IPS-15b (cell line): ENCODE measurements at regions not wholly inside any gene's neighbourhood (a gene's known extent, or its start where the extent isn't known, plus 50 kb on each side); places are given as distances from the start of the nearest gene placed in this dataset.
"Not testable (repeated sequence)": the region's sequence is repeated elsewhere in the genome, so short reads cannot be mapped to it uniquely, and the experiment has no call there.

Source experiments
- H3K27me3 ChIP-seq: one replicate; pipeline ENCODE4 v1.6.1; 2013; ENCODE audit warnings: low read length; ENCODE audit not compliant: control insufficient read depth, insufficient read depth
- H3K36me3 ChIP-seq: one replicate; pipeline ENCODE4 v1.6.1; 2013; ENCODE audit warnings: low read length; ENCODE audit not compliant: control insufficient read depth, insufficient read depth
- H3K4me1 ChIP-seq: one replicate; pipeline ENCODE4 v1.6.1; 2013; ENCODE audit warnings: mild to moderate bottlenecking, low read length; ENCODE audit not compliant: control insufficient read depth, insufficient read depth
- H3K4me3 ChIP-seq: one replicate; pipeline ENCODE4 v1.5.1; 2013; ENCODE audit warnings: low read depth, low read length
- H3K9ac ChIP-seq: one replicate; pipeline ENCODE4 v1.6.1; 2013; ENCODE audit warnings: low read depth, mild to moderate bottlenecking, low read length
- H3K9me3 ChIP-seq: one replicate; pipeline ENCODE4 v1.6.1; 2013; ENCODE audit warnings: mild to moderate bottlenecking, low read length; ENCODE audit not compliant: control insufficient read depth, insufficient read depth

DNA sequence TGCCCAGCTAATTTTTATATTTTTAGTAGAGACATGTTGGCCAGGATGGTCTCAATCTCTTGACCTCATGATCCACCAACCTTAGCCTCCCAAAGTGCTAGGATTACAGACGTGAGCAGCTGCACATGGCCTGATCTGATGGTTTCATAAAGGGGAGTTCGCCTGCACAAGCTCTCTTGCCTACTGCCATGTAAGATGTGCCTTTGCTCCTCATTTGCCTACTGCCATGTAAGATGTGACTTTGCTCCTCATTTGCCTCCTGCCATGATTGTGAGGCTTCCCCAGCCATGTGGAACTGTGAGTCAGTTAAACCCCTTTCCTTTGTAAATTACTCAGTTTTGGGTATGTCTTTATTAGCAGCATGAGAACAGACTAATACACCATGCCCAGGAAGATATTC lies 119.6 kb downstream of the TMEM17 start:
- not testable (repeated sequence) for H3K9me3 ChIP-seq, H3K4me1 ChIP-seq, H3K4me3 ChIP-seq, H3K27me3 ChIP-seq, H3K36me3 ChIP-seq, H3K9ac ChIP-seq

DNA sequence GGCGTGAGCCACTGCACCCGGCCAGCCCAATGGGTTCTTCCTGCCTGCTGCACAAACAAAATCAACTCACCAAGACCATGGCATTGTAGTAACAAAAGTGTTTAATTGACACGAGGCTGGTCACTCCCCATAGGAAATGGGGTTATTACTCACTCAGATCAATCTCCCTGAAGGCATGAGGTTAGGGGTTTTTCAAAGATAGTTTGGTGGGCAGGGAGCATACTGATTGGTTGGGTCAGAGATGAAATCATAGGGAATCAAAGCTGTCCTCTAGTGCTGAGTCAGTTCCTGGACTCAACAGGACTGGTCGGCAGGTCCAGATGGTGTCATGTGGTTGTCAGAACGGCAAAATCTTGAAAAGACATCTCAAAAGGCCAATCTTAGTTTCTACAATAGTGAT lies 122.1 kb downstream of the TMEM17 start:
- peaks cover 5% of the 10 kb centered on the region for H3K4me1 ChIP-seq
- no peaks in the 10 kb centered on the region for H3K9me3 ChIP-seq
- no peak overlapping the region for H3K9ac ChIP-seq

DNA sequence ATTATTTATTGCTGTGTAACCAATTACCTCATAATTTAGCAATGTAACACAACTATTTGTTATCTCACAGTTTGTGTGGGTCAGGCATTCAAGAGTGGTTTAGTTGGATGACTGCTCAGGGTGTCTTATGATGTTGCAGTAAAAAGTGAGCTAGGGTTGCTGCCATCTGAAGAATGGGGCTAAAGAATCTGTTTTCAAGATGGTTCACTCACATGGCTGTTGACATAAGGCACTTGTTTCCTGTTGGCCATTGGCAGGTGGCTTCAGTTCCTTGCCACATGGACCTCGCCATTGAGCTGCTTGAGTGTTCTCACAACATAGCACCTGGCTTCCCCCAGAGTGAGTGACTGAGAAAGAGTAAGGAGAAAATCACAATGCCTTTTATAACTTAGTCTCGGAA lies 123.2 kb downstream of the TMEM17 start:
- Histone ChIP-seq H3K9me3 (no peaks in the 10 kb centered on the region), H3K4me3 (no peak overlapping the region), H3K9ac (no peak overlapping the region), H3K27me3 (no peaks in the 10 kb centered on the region), H3K4me1 (peaks cover 5% of the 10 kb centered on the region), H3K36me3 (no peaks in the 10 kb centered on the region)

More for the DNA sequence above, 122.1 kb downstream of the TMEM17 start:
- H3K4me3 ChIP-seq, result no peak overlapping the region
- H3K27me3 ChIP-seq, result no peaks in the 10 kb centered on the region
- H3K36me3 ChIP-seq, result no peaks in the 10 kb centered on the region

DNA sequence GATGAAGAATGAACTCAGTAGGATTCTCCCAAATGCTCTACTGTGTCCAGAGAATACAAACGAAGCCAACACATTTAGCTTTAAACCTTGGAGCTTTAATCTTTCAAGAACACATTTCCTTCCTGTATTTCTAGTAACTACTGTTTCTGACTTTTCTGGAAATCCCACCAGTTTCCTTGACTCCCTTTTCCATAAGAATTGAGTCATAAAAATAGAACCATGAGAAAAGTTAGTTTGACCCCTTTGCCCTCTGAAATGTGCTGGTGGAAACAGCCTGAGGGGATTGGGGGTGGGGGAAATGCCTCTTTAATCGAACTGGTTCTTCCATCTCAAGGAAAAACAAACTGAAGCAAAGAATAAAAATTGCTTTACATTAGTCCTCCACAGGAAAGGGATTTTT lies 123.9 kb downstream of the TMEM17 start:
- H3K36me3 ChIP-seq, result no peaks in the 10 kb centered on the region

DNA sequence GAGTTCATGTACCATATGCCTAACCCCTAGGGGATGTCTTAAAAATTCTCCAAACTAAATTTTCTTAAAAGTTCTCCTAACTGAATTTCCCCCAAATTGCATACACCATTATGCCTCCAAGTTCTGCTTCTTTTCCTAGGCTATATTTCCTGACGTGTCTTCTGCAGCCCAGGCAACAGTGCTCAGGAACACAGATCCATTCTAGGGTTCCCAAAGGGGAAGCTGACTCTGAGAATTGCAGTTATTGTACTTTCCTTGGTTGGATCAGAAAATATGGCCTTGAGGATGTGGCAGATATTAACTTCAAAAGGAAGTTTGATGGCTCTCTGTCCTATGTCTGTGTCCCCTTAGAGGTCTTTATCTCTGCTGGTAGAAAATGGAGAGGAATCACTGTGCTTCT lies 124.3 kb downstream of the TMEM17 start:
- Histone ChIP-seq H3K36me3 (no peaks in the 10 kb centered on the region), H3K9me3 (no peaks in the 10 kb centered on the region), H3K9ac (no peak overlapping the region)

More for the DNA sequence above, 123.9 kb downstream of the TMEM17 start:
- H3K4me1 ChIP-seq, result peaks cover 5% of the 10 kb centered on the region
- H3K9me3 ChIP-seq, result no peaks in the 10 kb centered on the region
- H3K27me3 ChIP-seq, result no peaks in the 10 kb centered on the region
- H3K4me3 ChIP-seq, result no peak overlapping the region
- no peak overlapping the region for H3K9ac ChIP-seq

DNA sequence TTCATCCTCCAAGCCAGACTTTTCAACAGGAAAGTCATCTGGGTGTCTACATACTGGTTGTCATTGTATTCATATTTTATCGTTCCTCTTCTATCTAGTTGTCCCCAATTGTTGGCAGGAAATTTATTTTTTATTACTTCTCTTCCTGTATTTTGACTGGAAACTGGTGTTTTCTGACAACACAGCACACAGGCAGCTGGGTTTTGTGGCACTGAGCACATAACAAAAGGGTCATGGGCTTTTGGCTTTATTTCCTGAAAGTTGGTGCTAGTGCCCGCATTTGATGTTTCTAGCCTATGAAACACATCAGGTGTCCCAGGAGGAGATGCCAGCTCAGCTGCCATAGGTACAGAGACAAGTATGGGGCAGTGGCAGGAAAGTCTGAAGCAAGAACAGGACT lies 126.4 kb downstream of the TMEM17 start:
- no peak overlapping the region for H3K9ac ChIP-seq
- no peaks in the 10 kb centered on the region for H3K27me3 ChIP-seq
- H3K36me3 ChIP-seq, result no peaks in the 10 kb centered on the region
- H3K4me1 ChIP-seq, result peaks cover 8% of the 10 kb centered on the region
- no peak overlapping the region for H3K4me3 ChIP-seq
- H3K9me3 ChIP-seq, result no peaks in the 10 kb centered on the region

More for the DNA sequence above, 124.3 kb downstream of the TMEM17 start:
- Histone ChIP-seq H3K4me1 (peaks cover 5% of the 10 kb centered on the region), H3K4me3 (no peak overlapping the region), H3K27me3 (no peaks in the 10 kb centered on the region)

DNA sequence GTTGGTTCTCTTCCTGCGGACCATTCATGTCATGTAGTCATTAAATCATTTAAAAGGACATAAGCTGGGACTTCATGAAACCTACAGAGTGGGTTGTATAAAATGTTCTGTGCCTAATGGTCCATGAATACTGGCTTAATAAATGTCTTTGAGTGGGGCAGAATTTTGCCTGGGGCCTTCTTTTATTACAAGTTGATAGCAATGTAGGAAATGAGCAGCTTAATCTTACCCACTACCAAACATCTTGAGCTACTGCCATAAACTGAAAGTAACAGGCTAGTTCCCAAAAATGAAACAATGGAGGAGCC lies 130.9 kb downstream of the TMEM17 start:
- Histone ChIP-seq H3K9me3 (peaks cover 8% of the 10 kb centered on the region), H3K9ac (no peak overlapping the region), H3K27me3 (no peaks in the 10 kb centered on the region), H3K36me3 (no peaks in the 10 kb centered on the region), H3K4me1 (peaks cover 5% of the 10 kb centered on the region), H3K4me3 (no peak overlapping the region)

DNA sequence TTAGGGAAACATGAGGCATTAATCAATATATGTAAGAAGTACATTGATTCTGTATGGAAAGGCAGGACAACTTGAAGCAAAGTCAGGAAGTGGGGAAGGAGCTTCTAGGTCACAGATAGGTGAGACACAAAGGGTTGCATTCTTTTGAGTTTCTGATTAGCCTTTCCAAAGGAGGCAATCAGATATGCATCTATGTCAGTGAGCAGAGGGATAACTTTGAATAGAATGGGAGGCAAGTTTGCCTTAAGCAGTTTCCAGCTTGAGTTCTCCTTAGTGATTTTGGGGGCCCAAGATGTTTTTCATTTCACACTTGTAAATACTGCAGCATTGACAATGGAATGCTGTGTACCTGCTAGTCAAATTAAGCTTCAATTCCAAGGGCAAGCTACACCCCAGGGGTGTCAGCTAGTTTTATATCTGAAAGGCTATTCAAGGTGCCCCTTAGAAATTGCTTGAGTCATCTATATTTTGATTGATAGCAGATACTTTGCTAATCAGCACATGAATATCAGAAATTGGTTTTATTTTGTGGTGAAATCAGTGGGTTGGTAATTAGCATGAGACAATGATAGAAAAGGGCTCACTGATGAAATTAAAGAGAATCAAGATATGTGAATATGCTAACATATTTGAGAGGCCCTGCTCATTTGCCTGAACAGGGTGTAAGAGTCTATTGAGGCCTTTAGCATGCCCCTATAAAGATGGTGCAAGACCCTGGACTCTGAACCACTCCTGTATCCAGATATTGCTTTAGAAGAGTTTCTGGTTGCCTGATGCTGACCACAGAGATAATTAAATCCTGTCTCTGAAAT lies 131.5 kb downstream of the TMEM17 start:
- Histone ChIP-seq H3K27me3 (no peaks in the 10 kb centered on the region), H3K4me1 (peaks cover 5% of the 10 kb centered on the region), H3K9ac (no peak overlapping the region), H3K9me3 (peaks cover 8% of the 10 kb centered on the region), H3K36me3 (no peaks in the 10 kb centered on the region), H3K4me3 (no peak overlapping the region)

DNA sequence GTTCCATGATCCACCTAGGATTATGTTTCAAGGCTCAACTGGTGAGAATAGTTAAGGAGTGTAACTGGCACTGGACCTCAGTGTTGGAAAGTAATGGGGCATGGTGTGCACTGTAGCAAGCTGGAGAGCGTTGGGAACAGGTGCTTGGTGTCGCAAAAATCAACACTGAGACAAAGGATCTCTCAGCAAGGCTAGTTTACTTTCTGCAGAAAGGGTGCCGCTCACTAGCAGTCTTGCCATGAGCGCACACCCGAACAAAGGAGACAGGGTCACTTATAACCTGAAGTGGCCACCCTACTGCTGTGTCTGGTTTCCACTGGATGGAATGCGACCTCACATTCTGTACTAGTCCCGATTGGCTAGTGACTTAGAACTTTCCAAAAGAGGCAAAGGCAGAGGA lies 133.2 kb downstream of the TMEM17 start:
- H3K9me3 ChIP-seq, result peaks cover 8% of the 10 kb centered on the region
- no peaks in the 10 kb centered on the region for H3K36me3 ChIP-seq
- no peaks in the 10 kb centered on the region for H3K27me3 ChIP-seq
- no peak overlapping the region for H3K9ac ChIP-seq
- no peak overlapping the region for H3K4me3 ChIP-seq
- H3K4me1 ChIP-seq, result peaks cover 5% of the 10 kb centered on the region

DNA sequence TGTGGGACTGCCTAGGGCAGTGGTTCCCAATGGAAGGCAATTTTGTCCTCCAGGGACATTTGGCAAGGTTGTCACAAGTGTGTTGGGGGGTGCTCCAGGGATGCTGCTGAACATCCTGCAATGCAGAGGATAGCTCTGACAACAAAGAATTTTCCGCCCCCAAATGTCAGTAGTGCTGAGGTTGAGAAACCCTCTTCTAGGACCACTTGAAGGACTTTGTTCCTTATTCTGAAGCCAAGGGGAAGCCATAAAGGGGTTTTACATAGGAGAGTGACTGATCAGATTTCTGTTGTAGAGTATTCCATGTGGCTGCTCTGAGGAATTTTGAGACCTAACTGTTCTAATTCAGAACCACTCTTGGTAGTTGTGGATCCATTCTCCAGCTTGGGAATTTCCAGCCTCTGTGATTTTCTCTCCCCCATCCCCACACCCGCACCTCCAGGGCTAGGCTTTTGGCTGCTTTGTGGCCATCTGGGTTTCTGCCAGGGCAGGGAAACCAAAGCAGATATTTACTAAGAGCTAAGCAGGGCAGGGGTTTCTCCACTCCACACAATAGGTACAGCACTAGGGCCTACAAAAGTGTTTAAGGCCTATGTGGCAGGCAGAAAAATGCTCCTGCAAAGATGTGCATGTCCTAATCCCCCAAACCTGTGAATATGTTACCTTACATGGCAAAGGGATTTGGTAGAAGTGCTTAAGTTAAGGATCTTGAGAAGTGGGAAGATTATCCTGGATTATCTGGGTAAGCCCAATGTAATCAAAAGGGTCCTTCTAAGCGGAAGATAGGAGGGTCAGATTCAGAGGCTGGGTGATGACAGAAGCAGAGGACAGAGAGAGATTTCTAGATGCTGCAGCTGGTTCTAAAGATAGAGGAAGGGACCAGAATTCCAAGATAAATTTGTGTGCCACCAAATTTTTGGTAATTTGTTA lies 135.4 kb downstream of the TMEM17 start:
- H3K4me3 ChIP-seq, result no peak overlapping the region
- H3K9ac ChIP-seq, result no peak overlapping the region
- H3K9me3 ChIP-seq, result peaks cover 8% of the 10 kb centered on the region
- peaks cover 5% of the 10 kb centered on the region for H3K4me1 ChIP-seq
- no peaks in the 10 kb centered on the region for H3K27me3 ChIP-seq
- H3K36me3 ChIP-seq, result no peaks in the 10 kb centered on the region

DNA sequence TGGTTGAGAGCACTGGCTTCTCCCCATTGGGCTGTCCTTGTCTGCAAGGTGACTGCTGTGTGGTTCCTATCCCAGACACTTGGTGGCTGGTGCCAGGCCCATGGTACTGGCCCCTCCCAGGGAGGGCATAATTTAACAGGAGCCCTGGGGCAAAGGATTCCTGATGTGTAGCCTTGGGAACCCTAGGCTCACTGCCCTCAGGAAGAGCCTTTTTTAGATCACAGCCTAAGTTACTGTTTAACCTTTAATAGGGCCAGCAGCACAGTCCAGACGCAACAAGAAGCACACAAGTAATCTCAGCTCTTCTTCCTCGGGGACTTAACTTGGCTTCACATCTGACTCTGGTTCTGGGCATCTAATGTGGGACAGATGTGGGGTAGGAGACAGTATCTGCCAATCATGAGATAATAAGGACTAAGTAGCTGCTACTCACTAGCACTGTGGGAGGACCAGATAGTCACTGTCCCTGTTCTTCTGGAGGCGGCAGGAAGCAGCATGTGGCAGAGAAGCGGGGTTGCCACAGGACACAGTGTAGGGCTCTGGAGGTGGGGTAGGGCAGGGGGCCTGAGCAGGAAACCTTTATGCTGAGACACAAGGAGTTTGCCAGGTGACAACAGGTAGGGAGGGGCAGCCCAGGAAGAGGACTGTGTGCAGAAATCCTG lies 136.3 kb downstream of the TMEM17 start:
- Histone ChIP-seq H3K4me1 (peaks cover 6% of the 10 kb centered on the region), H3K36me3 (no peaks in the 10 kb centered on the region), H3K9me3 (peaks cover 8% of the 10 kb centered on the region), H3K27me3 (no peaks in the 10 kb centered on the region), H3K9ac (no peak overlapping the region), H3K4me3 (no peak overlapping the region)
